ENCODE measurements at regions not wholly inside any gene's neighbourhood (a gene's known extent, or its start where the extent isn't known, plus 50 kb on each side); places are given as distances from the start of the nearest gene placed in this dataset.

GRCh38 chr4:159414305-159414704 lies 311.4 kb downstream of the RAPGEF2 start:
- TF ChIP-seq CTCF (IDR thresholded peaks at IDR 0.05) (no peak), EP300 (IDR thresholded peaks at IDR 0.05) (no peak)
